ENCODE measurements at regions not wholly inside any gene's neighbourhood (a gene's known extent, or its start where the extent isn't known, plus 50 kb on each side); places are given as distances from the start of the nearest gene placed in this dataset.

DNA sequence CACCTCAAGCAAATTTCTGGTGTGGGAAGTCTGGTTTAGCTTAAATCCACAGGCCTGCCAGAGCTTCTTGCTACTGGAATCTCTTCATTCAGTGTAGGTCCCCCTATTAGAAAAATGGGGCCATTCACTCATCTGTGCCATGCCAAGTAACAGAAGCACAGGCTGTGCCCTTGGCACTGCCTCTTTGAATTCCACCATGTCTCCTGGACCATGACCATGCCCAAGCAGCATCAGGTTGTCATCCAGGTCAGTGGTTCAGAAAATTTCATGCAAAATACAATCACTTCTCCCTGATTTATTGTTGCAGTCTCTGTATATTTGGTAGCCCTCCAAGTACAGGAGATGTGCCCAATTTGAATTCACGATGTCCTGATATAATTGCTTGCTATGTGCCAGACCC lies 602.1 kb upstream of the ZNF385D start:
- Histone ChIP-seq H3K4me1 (no peaks in the 10 kb centered on the region), H3K9me3 (no peaks in the 10 kb centered on the region), H3K27me3 (no peaks in the 10 kb centered on the region), H3K36me3 (no peaks in the 10 kb centered on the region), H3K4me3 (no peak overlapping the region), H3K27ac (no peak overlapping the region)
- WGBS, 5 donors = 77 to 87% (median 82%) methylated on average over 1 of the region's 1 CpG
- intact Hi-C loops (cut with DNase I; ENCODE audit: low total_unique reads) = no loop called here
- no peak for TF ChIP-seq POLR2AphosphoS5 (IDR thresholded peaks at IDR 0.05)
- no peak for TF ChIP-seq EP300 (IDR thresholded peaks at IDR 0.05)
- TF ChIP-seq POLR2A (IDR thresholded peaks at IDR 0.05) = no peak
- no peak for TF ChIP-seq CTCF (IDR thresholded peaks at IDR 0.05)
- no peak for DNase-seq

- Histone ChIP-seq H3K27me3 (no peaks in the 10 kb centered on the region), H3K27ac (no peak overlapping the region), H3K9me3 (no peaks in the 10 kb centered on the region), H3K4me1 (no peaks in the 10 kb centered on the region), H3K36me3 (no peaks in the 10 kb centered on the region), H3K4me3 (no peak overlapping the region)
- TF ChIP-seq POLR2A (IDR thresholded peaks at IDR 0.05) (no peak), EP300 (IDR thresholded peaks at IDR 0.05) (no peak), CTCF (IDR thresholded peaks at IDR 0.05) (no peak)
- no peak for DNase-seq
- WGBS, 5 donors = 86 to 96% (median 93%) methylated on average over 1 of the region's 1 CpG
- intact Hi-C loops (cut with DNase I; ENCODE audit: low total_unique reads) = no loop called here
Measured at GRCh38 chr3:22358334-22358733, 607.3 kb upstream of the ZNF385D start.

DNA sequence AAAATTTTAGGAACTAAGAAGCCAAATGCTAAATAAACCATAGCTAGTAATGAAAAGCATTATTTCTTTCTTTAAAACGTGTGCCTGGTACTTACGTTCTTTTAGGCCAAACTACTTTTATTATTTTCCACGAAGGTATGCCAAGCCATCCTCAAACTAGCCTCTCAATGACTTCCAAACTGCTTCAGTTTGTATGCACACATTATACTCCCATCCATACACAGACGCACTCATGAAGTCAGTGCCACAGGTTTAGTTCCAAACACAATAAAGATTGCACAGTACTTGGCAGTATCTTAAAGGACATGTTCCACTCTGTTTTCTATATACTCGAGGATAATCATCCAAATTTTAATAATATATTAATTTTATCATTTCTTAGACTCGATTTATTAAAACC lies 609.2 kb upstream of the ZNF385D start:
- TF ChIP-seq EP300 (IDR thresholded peaks at IDR 0.05) (no peak), CTCF (IDR thresholded peaks at IDR 0.05) (no peak), POLR2A (IDR thresholded peaks at IDR 0.05) (no peak), POLR2AphosphoS5 (IDR thresholded peaks at IDR 0.05) (no peak)
- no peaks in the 10 kb centered on the region for H3K9me3 ChIP-seq
- no peak overlapping the region for H3K4me3 ChIP-seq
- no peaks in the 10 kb centered on the region for H3K27me3 ChIP-seq
- WGBS, 5 donors = 64 to 79% (median 73%) methylated on average over 6 of the region's 6 CpGs
- intact Hi-C loops (cut with DNase I; ENCODE audit: low total_unique reads) = no loop called here
- no peaks in the 10 kb centered on the region for H3K36me3 ChIP-seq
- no peak overlapping the region for H3K27ac ChIP-seq
- DNase-seq = no peak
- H3K4me1 ChIP-seq = no peaks in the 10 kb centered on the region

- no peak for DNase-seq
- H3K36me3 ChIP-seq = no peaks in the 10 kb centered on the region
- no peaks in the 10 kb centered on the region for H3K4me1 ChIP-seq
- TF ChIP-seq POLR2AphosphoS5 (IDR thresholded peaks at IDR 0.05) (no peak), POLR2A (IDR thresholded peaks at IDR 0.05) (no peak), CTCF (IDR thresholded peaks at IDR 0.05) (no peak), EP300 (IDR thresholded peaks at IDR 0.05) (no peak)
- 56 to 71% (median 65%) methylated on average over 2 of the region's 2 CpGs for WGBS, 5 donors
- H3K9me3 ChIP-seq = no peaks in the 10 kb centered on the region
- intact Hi-C loops (cut with DNase I; ENCODE audit: low total_unique reads) = no loop called here
- no peak overlapping the region for H3K27ac ChIP-seq
- H3K4me3 ChIP-seq = no peak overlapping the region
- H3K27me3 ChIP-seq = no peaks in the 10 kb centered on the region
Measured at GRCh38 chr3:22360970-22361369, 610.0 kb upstream of the ZNF385D start.

Measured in stomach (tissue), 8 donors.